Karpas-422 (cell line): ENCODE measurements at regions not wholly inside any gene's neighbourhood (a gene's known extent, or its start where the extent isn't known, plus 50 kb on each side); places are given as distances from the start of the nearest gene placed in this dataset.
"Not testable (repeated sequence)": the region's sequence is repeated elsewhere in the genome, so short reads cannot be mapped to it uniquely, and the experiment has no call there.

Experiments
- DNase-seq: peaks from one replicate; pipeline ENCODE4 v3.0.0-alpha.2; 2015
- H2AFZ ChIP-seq: fragments of 200-600 bp; sonication (generic); 2 replicates; pipeline ENCODE4 v1.6.1; 2014; ENCODE audit warnings: antibody characterized with exemption, low read length, mixed read lengths
- H3K27ac ChIP-seq: fragments of 200-600 bp; sonication (generic); 2 replicates; pipeline ENCODE4 v1.5.1; 2014; ENCODE audit warnings: mild to moderate bottlenecking, low read length, moderate library complexity
- H3K27me3 ChIP-seq: fragments of 200-600 bp; sonication (generic); 2 replicates; pipeline ENCODE4 v1.6.1; 2014; ENCODE audit warnings: low read length, mixed read lengths
- H3K36me3 ChIP-seq: fragments of 200-600 bp; sonication (generic); 2 replicates; pipeline ENCODE4 v1.6.1; 2014; ENCODE audit warnings: low read length, mixed read lengths; ENCODE audit not compliant: insufficient read depth
- H3K4me1 ChIP-seq: fragments of 200-600 bp; sonication (generic); 2 replicates; pipeline ENCODE4 v1.6.1; 2014; ENCODE audit warnings: mild to moderate bottlenecking, low read length, mixed read lengths
- H3K4me2 ChIP-seq: fragments of 200-600 bp; sonication (generic); 2 replicates; pipeline ENCODE4 v1.6.1; 2014; ENCODE audit warnings: low read length, low read depth, mild to moderate bottlenecking; ENCODE audit not compliant: poor library complexity, severe bottlenecking
- H3K4me3 ChIP-seq: fragments of 200-600 bp; sonication (generic); 2 replicates; pipeline ENCODE4 v1.5.1; 2014; ENCODE audit warnings: mild to moderate bottlenecking, antibody characterized with exemption, low read length, mixed read lengths
- H3K79me2 ChIP-seq: fragments of 200-600 bp; sonication (generic); 2 replicates; pipeline ENCODE4 v1.6.1; 2014; ENCODE audit warnings: mild to moderate bottlenecking, low read length, mixed read lengths
- H3K9ac ChIP-seq: fragments of 200-600 bp; sonication (generic); 2 replicates; pipeline ENCODE4 v1.6.0; 2014; ENCODE audit warnings: low read length
- H3K9me2 ChIP-seq: fragments of 200-600 bp; sonication (generic), shearing (Covaris generic); replicated peaks from 2 replicates; pipeline ENCODE4 v1.6.0; 2014; ENCODE audit warnings: mild to moderate bottlenecking, low read length, moderate library complexity; ENCODE audit not compliant: insufficient read depth
- H3K9me3 ChIP-seq: fragments of 300-700, 200-600 bp; sonication (generic); 2 replicates; pipeline ENCODE4 v1.6.1; 2014; ENCODE audit warnings: low read length, mixed read lengths
- H4K20me1 ChIP-seq: fragments of 200-600 bp; sonication (generic); 2 replicates; pipeline ENCODE4 v1.6.1; 2014; ENCODE audit warnings: mild to moderate bottlenecking, antibody characterized with exemption, low read length, low read depth; ENCODE audit not compliant: insufficient read depth

DNA sequence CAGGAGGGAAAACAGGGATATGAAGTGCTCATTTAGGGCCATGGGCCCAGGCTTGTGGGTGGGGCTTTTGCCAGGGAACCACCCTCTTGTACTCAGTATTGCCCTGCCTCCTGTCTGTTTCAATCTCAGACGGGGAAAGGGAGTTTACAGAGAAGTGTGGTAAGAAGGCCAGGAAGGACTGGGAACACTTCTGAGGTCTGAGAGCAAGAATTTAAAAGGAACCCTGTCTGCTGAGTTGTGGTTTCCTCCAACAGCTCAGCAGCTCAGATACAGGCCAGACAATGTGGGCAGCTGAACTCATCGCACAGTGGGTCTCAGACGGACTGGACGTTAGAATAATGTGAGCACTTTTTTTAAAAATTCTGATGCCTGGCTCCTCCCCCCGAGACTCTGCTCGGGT, 354.1 kb upstream of the ARID1B start:
- H3K27me3 ChIP-seq, result no peaks in the 10 kb centered on the region
- no peak overlapping the region for H3K27ac ChIP-seq
- H3K9me2 ChIP-seq, result no peaks in the 10 kb centered on the region
- H3K36me3 ChIP-seq, result no peaks in the 10 kb centered on the region
- no peaks in the 10 kb centered on the region for H3K9me3 ChIP-seq
- no peak overlapping the region for H2AFZ ChIP-seq
- no peak overlapping the region for H3K9ac ChIP-seq
- H4K20me1 ChIP-seq, result no peaks in the 10 kb centered on the region
- H3K4me3 ChIP-seq, result no peak overlapping the region
- no peak overlapping the region for H3K4me2 ChIP-seq
- no peaks in the 10 kb centered on the region for H3K4me1 ChIP-seq
- H3K79me2 ChIP-seq, result no peaks in the 10 kb centered on the region
- no peak for DNase-seq

DNA sequence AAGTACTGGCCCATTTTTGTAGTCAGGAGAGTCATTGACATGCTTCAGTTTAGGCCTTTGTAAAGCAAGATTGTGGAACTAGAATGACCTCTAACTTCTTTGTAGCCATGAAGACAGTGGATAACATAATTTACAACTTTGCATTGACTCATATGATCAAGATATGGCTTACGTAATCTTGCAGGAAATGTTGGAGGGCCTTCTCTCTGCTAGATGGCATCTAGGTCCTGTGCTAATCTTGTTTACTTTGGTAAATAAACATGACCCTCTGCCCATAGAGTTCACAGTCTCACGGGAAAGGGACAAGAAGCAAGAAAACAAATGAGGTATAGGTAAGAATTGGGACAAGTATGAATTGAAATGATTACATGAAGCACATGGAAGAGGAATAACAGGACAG, 355.2 kb upstream of the ARID1B start:
- no peak for DNase-seq
- H3K79me2 ChIP-seq, result no peaks in the 10 kb centered on the region
- H3K27ac ChIP-seq, result no peak overlapping the region
- no peak overlapping the region for H2AFZ ChIP-seq
- no peaks in the 10 kb centered on the region for H3K9me3 ChIP-seq
- no peak overlapping the region for H3K9ac ChIP-seq
- no peaks in the 10 kb centered on the region for H3K36me3 ChIP-seq
- H4K20me1 ChIP-seq, result no peaks in the 10 kb centered on the region
- no peaks in the 10 kb centered on the region for H3K9me2 ChIP-seq
- no peaks in the 10 kb centered on the region for H3K27me3 ChIP-seq
- no peak overlapping the region for H3K4me3 ChIP-seq
- no peaks in the 10 kb centered on the region for H3K4me1 ChIP-seq
- no peak overlapping the region for H3K4me2 ChIP-seq

DNA sequence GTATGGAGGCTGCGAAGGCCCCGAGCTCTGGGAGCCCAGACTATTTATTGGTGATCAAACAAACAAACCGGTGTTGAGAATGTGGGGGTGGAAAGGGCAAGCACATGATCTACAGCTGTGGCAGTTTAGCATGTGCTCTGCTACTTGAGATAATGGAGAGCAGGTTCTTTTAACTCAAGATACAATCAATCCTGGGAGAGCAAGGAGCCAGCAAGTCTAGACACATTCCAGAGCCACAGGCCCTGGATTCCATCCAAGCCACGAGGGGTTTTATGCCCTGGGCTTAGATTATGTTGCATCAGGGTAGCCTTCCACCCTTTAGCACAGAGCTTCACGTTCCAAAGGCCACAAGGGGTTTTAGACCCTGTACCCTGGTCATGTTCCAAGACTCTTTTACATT, 355.9 kb upstream of the ARID1B start:
- H4K20me1 ChIP-seq, H3K9ac ChIP-seq, H3K36me3 ChIP-seq, H3K27ac ChIP-seq, H3K9me2 ChIP-seq, H3K4me2 ChIP-seq, H3K9me3 ChIP-seq, DNase-seq, H3K79me2 ChIP-seq, H2AFZ ChIP-seq, H3K4me1 ChIP-seq, H3K4me3 ChIP-seq, H3K27me3 ChIP-seq: not testable (repeated sequence)

DNA sequence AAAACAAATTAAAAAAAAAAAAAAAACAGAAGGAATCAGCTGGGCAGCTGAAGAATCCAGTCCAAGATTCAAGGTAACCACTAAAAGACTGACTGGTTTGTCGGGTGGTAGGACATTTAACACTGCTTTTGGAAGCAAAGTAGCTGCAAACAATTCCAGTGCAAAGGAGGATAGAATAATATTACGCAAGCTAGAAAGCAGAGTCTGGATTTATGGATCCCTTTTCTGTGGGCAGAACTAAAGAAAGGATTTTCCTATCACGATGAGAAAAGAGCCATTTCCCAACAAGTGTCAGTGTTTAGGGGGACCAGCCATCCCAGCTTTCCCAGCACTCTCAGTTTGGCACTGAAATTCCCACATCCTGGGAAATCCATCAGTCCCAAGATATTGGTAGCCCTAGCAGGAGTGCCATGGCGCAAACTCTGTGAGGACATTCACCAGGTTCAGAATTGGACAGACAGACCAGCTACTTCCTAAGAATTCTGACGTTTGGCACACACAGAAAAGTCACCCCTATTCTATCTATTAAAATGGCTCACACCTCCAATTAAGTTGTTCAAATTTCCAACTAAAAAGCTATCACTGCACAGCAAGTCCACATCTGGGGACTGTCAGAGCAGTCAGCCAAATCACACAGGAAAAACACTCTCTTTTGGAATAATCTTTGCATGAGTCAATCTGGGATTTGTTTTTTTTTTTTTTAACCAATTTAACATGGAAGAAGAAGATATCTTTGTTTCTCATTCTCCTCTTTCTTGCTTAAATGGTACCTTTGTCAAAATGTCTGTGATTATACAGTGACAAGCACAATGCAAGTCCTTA, 356.8 kb upstream of the ARID1B start:
- Histone ChIP-seq H3K36me3 (no peaks in the 10 kb centered on the region), H3K27ac (no peak overlapping the region), H3K4me1 (no peaks in the 10 kb centered on the region), H2AFZ (no peak overlapping the region), H3K27me3 (no peaks in the 10 kb centered on the region), H3K9me3 (no peaks in the 10 kb centered on the region), H3K9ac (no peak overlapping the region), H3K79me2 (no peaks in the 10 kb centered on the region), H3K4me3 (no peak overlapping the region), H3K4me2 (no peak overlapping the region), H3K9me2 (no peaks in the 10 kb centered on the region), H4K20me1 (no peaks in the 10 kb centered on the region)
- no peak for DNase-seq

DNA sequence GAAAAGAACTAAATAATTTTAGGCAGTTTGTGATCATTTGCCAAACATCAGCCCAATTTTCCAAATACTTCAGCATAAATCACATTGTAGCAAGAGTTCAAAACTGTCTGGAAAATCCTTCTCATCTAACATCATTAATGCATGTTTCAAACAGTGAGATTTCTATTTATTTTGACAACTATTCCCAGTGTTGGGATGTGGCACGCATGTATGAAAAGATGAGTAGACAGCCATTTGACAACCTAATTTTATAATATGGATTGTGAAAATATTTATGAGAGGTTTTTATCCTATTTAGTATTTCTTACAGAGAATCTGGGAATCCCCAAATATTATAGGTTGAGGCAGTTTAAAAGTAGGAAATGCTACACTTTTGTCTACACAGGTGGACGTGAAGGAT, 357.6 kb upstream of the ARID1B start:
- DNase-seq, result no peak
- no peaks in the 10 kb centered on the region for H3K4me1 ChIP-seq
- no peaks in the 10 kb centered on the region for H3K9me2 ChIP-seq
- H3K4me2 ChIP-seq, result no peak overlapping the region
- H3K79me2 ChIP-seq, result no peaks in the 10 kb centered on the region
- no peak overlapping the region for H3K27ac ChIP-seq
- H4K20me1 ChIP-seq, result no peaks in the 10 kb centered on the region
- H3K4me3 ChIP-seq, result no peak overlapping the region
- H3K9ac ChIP-seq, result no peak overlapping the region
- no peak overlapping the region for H2AFZ ChIP-seq
- H3K36me3 ChIP-seq, result no peaks in the 10 kb centered on the region
- H3K9me3 ChIP-seq, result no peaks in the 10 kb centered on the region
- H3K27me3 ChIP-seq, result no peaks in the 10 kb centered on the region

DNA sequence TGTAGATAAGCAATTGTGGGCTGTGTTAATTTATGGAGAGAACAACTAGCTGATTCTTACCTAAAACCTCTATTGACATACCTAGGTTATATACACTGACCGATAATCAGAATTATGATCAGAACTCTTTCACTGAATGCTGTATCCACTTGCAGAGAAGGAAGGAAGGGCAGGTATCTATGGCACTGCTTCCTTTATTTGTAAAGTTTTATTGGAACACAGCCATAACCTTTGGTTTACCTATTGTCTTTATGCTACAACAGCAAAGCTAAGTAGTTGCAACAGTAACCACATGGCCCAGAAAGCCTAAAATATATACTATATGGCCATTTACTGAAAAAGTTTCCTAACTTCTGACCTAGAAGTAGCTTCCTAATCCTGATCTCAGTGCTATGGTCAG, 358.9 kb upstream of the ARID1B start:
- H3K9ac ChIP-seq, result no peak overlapping the region
- H3K79me2 ChIP-seq, result no peaks in the 10 kb centered on the region
- no peaks in the 10 kb centered on the region for H3K27me3 ChIP-seq
- no peaks in the 10 kb centered on the region for H3K9me2 ChIP-seq
- H2AFZ ChIP-seq, result no peak overlapping the region
- H3K4me1 ChIP-seq, result no peaks in the 10 kb centered on the region
- no peak for DNase-seq
- H3K4me3 ChIP-seq, result no peak overlapping the region
- no peak overlapping the region for H3K4me2 ChIP-seq
- H4K20me1 ChIP-seq, result no peaks in the 10 kb centered on the region
- H3K36me3 ChIP-seq, result no peaks in the 10 kb centered on the region
- H3K27ac ChIP-seq, result no peak overlapping the region
- no peaks in the 10 kb centered on the region for H3K9me3 ChIP-seq

DNA sequence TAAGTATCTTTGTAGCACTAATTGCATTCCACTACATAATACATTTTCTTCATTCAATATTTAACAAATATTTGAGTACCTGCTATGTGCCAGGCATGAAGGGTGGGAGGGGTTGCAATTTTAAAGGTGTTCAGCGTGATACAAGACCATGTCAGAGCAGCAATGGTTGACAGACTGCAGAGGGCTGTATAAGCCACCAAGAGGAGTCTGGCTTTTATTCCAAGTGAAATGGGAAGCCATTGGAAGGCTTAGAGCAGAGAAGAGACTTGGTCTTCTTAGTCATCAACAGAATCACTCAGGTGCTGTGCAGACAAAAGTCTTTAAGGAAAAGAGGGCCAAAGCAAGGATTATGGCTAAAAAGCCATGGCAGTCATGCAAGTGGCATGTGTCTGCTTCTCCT, 360.8 kb upstream of the ARID1B start:
- no peak overlapping the region for H3K9ac ChIP-seq
- no peaks in the 10 kb centered on the region for H4K20me1 ChIP-seq
- H3K4me1 ChIP-seq, result no peaks in the 10 kb centered on the region
- no peak for DNase-seq
- H3K4me3 ChIP-seq, result no peak overlapping the region
- H3K79me2 ChIP-seq, result no peaks in the 10 kb centered on the region
- H3K9me2 ChIP-seq, result no peaks in the 10 kb centered on the region
- H3K9me3 ChIP-seq, result no peaks in the 10 kb centered on the region
- no peak overlapping the region for H2AFZ ChIP-seq
- no peaks in the 10 kb centered on the region for H3K27me3 ChIP-seq
- no peak overlapping the region for H3K27ac ChIP-seq
- H3K4me2 ChIP-seq, result no peak overlapping the region
- no peaks in the 10 kb centered on the region for H3K36me3 ChIP-seq

DNA sequence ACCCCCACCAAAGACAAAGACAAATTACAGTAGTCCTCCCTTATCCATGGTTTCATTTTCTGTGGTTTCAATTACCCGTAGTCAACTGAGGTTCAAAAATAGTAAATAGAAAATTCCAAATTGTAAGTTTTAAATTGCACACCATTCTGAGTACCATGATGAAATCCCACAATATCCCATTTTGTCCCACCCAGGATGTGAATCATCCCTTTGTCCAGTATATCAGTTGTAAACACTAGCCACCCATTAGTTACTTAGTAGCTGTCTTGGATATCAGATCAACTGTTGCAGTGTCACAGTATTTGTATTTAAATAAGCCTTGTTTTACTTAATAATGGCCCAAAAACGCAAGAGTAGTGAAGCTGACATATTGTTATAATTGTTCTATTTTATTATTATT, 364.0 kb upstream of the ARID1B start:
- Histone ChIP-seq H3K4me3 (no peak overlapping the region), H3K9me2 (no peaks in the 10 kb centered on the region), H2AFZ (no peak overlapping the region), H3K36me3 (no peaks in the 10 kb centered on the region), H3K9ac (no peak overlapping the region), H3K27ac (no peak overlapping the region), H3K27me3 (no peaks in the 10 kb centered on the region), H3K4me1 (no peaks in the 10 kb centered on the region), H3K79me2 (no peaks in the 10 kb centered on the region), H3K9me3 (no peaks in the 10 kb centered on the region), H3K4me2 (no peak overlapping the region), H4K20me1 (no peaks in the 10 kb centered on the region)
- no peak for DNase-seq
